Neural progenitor cell (in vitro differentiated cells): ENCODE measurements at regions not wholly inside any gene's neighbourhood (a gene's known extent, or its start where the extent isn't known, plus 50 kb on each side); places are given as distances from the start of the nearest gene placed in this dataset.

Source experiments
- DNase-seq: peaks from one replicate; pipeline ENCODE4 v3.0.0-alpha.2; 2016; ENCODE audit warnings: low spot score
- H2AFZ ChIP-seq: fragments of 200-600 bp; sonication (generic); replicated peaks from 2 replicates; pipeline ENCODE4 v1.6.1; 2016; ENCODE audit warnings: antibody characterized with exemption
- H3F3A ChIP-seq: fragments of 200-600 bp; sonication (generic); 2 replicates; pipeline ENCODE4 v1.6.1; 2016; ENCODE audit warnings: antibody characterized with exemption, low read depth
- H3K27ac ChIP-seq: fragments of 200-600 bp; sonication (generic); 2 replicates; pipeline ENCODE4 v1.5.1; 2016; ENCODE audit warnings: mild to moderate bottlenecking
- H3K27me3 ChIP-seq: fragments of 200-600 bp; sonication (generic); 2 replicates; pipeline ENCODE4 v1.6.1; 2016; ENCODE audit warnings: mild to moderate bottlenecking, moderate library complexity
- H3K36me3 ChIP-seq: fragments of 200-600 bp; sonication (generic); 2 replicates; pipeline ENCODE4 v1.5.1; 2016
- H3K4me1 ChIP-seq: fragments of 200-600 bp; sonication (generic); 2 replicates; pipeline ENCODE4 v1.6.1; 2016; ENCODE audit warnings: mixed run types
- H3K4me2 ChIP-seq: fragments of 200-600 bp; sonication (generic); 2 replicates; pipeline ENCODE4 v1.6.1; 2016
- H3K4me3 ChIP-seq: fragments of 200-600 bp; sonication (generic); 2 replicates; pipeline ENCODE4 v1.5.1; 2016
- H3K79me2 ChIP-seq: fragments of 200-600 bp; sonication (generic); 2 replicates; pipeline ENCODE4 v1.6.1; 2016; ENCODE audit warnings: low read depth
- H3K9ac ChIP-seq: fragments of 200-600 bp; sonication (generic); 2 replicates; pipeline ENCODE4 v1.6.1; 2016
- H3K9me3 ChIP-seq: fragments of 200-600 bp; sonication (generic); 2 replicates; pipeline ENCODE4 v1.5.1; 2016; ENCODE audit warnings: low read depth
- H4K20me1 ChIP-seq: fragments of 200-600 bp; sonication (generic); 2 replicates; pipeline ENCODE4 v1.6.1; 2016; ENCODE audit warnings: low read depth
- H3K27ac Mint-ChIP-seq: 3 replicates; pipeline ENCODE4 v1.8.0; 2021; ENCODE audit warnings: mixed read lengths
- H3K27me3 Mint-ChIP-seq: 2 replicates; pipeline ENCODE4 v1.8.0; 2022; ENCODE audit warnings: low read depth, mild to moderate bottlenecking, inconsistent platforms, moderate library complexity, mixed read lengths; ENCODE audit not compliant: insufficient read depth
- H3K36me3 Mint-ChIP-seq: 3 replicates; pipeline ENCODE4 v1.8.0; 2021; ENCODE audit warnings: mixed read lengths
- H3K4me1 Mint-ChIP-seq: 3 replicates; pipeline ENCODE4 v1.8.0; 2021; ENCODE audit warnings: mixed read lengths
- H3K4me3 Mint-ChIP-seq: 3 replicates; pipeline ENCODE4 v1.8.0; 2021; ENCODE audit warnings: mild to moderate bottlenecking, moderate library complexity, mixed read lengths
- H3K9me3 Mint-ChIP-seq: 3 replicates; pipeline ENCODE4 v1.8.0; 2020; ENCODE audit warnings: mixed read lengths
- EZH2 ChIP-seq: fragments of 200-600 bp; sonication (generic); IDR thresholded peaks from 2 replicates; pipeline ENCODE4 v1.6.1; 2017; ENCODE audit warnings: antibody characterized with exemption, mild to moderate bottlenecking, moderate library complexity
- EZH2phosphoT487 ChIP-seq: fragments of 200-600 bp; sonication (generic); IDR thresholded peaks from 2 replicates; pipeline ENCODE4 v1.6.1; 2017; ENCODE audit warnings: antibody characterized with exemption
- TF ChIP-seq, protein P1 (sequence below): fragments of 200-600 bp; sonication (generic); IDR thresholded peaks from 2 replicates; pipeline ENCODE4 v1.5.1; 2017; ENCODE audit warnings: antibody characterized with exemption, mild to moderate bottlenecking

DNA sequence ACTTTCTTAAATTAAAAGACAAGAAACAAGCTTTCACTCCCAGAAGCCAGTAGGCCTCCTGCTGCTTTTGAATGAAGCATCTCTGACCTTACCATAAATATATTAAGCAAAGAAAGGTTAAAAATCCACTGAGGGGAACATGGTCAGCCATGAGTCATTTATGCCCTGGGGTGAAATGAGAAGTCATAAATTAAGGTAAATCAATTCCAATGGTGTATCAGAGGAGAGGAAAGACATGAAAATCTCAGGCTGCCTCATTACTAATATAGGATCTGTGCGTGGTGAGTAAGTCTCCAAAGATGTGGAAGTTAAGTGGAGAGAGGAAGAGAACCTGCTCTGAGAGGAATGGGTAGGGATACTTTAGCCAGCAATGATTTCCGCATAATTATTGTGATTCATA, 292.3 kb upstream of the CHAC2 start:
- Histone ChIP-seq H3K4me2 (no peak overlapping the region), H2AFZ (no peak overlapping the region), H3K9me3 (no peaks in the 10 kb centered on the region), H4K20me1 (no peaks in the 10 kb centered on the region), H3K27me3 (no peaks in the 10 kb centered on the region), H3K27ac (no peak overlapping the region), H3K79me2 (no peaks in the 10 kb centered on the region), H3K36me3 (no peaks in the 10 kb centered on the region), H3K4me1 (no peaks in the 10 kb centered on the region), H3K4me3 (no peak overlapping the region), H3K9ac (no peak overlapping the region), H3F3A (no peaks in the 10 kb centered on the region)
- Mint-ChIP-seq H3K27me3 (no peaks in the 10 kb centered on the region), H3K27ac (peak overlapping the region; percentile 19), H3K4me3 (no peak overlapping the region), H3K9me3 (peaks cover 2% of the 10 kb centered on the region), H3K36me3 (no peaks in the 10 kb centered on the region), H3K4me1 (peaks cover 10% of the 10 kb centered on the region)
- TF ChIP-seq EZH2 (no peak), EZH2phosphoT487 (no peak)
- TF ChIP-seq, protein P1, sequence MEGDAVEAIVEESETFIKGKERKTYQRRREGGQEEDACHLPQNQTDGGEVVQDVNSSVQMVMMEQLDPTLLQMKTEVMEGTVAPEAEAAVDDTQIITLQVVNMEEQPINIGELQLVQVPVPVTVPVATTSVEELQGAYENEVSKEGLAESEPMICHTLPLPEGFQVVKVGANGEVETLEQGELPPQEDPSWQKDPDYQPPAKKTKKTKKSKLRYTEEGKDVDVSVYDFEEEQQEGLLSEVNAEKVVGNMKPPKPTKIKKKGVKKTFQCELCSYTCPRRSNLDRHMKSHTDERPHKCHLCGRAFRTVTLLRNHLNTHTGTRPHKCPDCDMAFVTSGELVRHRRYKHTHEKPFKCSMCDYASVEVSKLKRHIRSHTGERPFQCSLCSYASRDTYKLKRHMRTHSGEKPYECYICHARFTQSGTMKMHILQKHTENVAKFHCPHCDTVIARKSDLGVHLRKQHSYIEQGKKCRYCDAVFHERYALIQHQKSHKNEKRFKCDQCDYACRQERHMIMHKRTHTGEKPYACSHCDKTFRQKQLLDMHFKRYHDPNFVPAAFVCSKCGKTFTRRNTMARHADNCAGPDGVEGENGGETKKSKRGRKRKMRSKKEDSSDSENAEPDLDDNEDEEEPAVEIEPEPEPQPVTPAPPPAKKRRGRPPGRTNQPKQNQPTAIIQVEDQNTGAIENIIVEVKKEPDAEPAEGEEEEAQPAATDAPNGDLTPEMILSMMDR = no peak
- no peak for DNase-seq

GRCh38 chr2:53474914-53475313, 292.7 kb upstream of the CHAC2 start:
- Mint-ChIP-seq H3K4me1 (peaks cover 10% of the 10 kb centered on the region), H3K4me3 (no peak overlapping the region), H3K27ac (no peak overlapping the region), H3K27me3 (no peaks in the 10 kb centered on the region), H3K9me3 (peaks cover 2% of the 10 kb centered on the region), H3K36me3 (no peaks in the 10 kb centered on the region)
- Histone ChIP-seq H2AFZ (no peak overlapping the region), H3K4me2 (no peak overlapping the region), H3K36me3 (no peaks in the 10 kb centered on the region), H3K27ac (no peak overlapping the region), H3K27me3 (no peaks in the 10 kb centered on the region), H4K20me1 (no peaks in the 10 kb centered on the region), H3K4me3 (no peak overlapping the region), H3K9me3 (no peaks in the 10 kb centered on the region), H3K79me2 (no peaks in the 10 kb centered on the region), H3K9ac (no peak overlapping the region), H3F3A (no peaks in the 10 kb centered on the region), H3K4me1 (no peaks in the 10 kb centered on the region)
- TF ChIP-seq EZH2phosphoT487 (no peak), EZH2 (no peak)
- TF ChIP-seq, protein P1 = no peak
- DNase-seq = no peak

DNA sequence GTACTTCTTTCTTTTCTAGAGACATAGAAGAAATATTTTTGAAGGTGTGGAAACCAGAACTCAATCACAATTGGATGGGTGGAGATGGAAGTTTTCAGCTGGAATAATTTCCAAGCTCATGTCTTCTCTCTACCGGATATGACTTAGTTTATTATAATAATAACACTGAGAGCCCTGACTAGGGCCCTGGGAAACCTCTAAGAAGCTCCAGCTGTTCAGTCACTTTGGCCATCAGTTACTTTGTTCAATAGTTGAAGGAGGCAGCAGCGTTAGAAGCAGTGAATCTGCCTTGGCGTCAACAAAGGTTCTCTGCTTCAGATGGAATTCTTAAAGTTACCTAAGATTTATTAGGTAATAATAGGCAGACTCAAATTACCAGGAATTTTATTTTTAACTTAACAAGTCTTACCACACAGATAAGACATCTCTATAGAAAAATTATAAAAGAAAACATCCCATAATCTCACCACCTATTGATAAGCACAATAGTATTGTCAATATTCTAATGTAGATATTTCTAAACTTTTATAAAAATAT, 293.8 kb upstream of the CHAC2 start:
- Histone ChIP-seq H3K4me2 (no peak overlapping the region), H3K79me2 (no peaks in the 10 kb centered on the region), H3K27me3 (no peaks in the 10 kb centered on the region), H3K9me3 (no peaks in the 10 kb centered on the region), H3K36me3 (no peaks in the 10 kb centered on the region), H3K27ac (no peak overlapping the region), H4K20me1 (no peaks in the 10 kb centered on the region), H3K4me1 (no peaks in the 10 kb centered on the region), H3K4me3 (no peak overlapping the region), H3K9ac (no peak overlapping the region), H3F3A (no peaks in the 10 kb centered on the region), H2AFZ (no peak overlapping the region)
- no peaks in the 10 kb centered on the region for H3K27me3 Mint-ChIP-seq
- H3K4me3 Mint-ChIP-seq = no peak overlapping the region
- no peak for TF ChIP-seq EZH2phosphoT487
- TF ChIP-seq, protein P1 = no peak
- TF ChIP-seq EZH2 = no peak
- H3K36me3 Mint-ChIP-seq = no peaks in the 10 kb centered on the region
- peaks cover 5% of the 10 kb centered on the region for H3K9me3 Mint-ChIP-seq
- no peak for DNase-seq
- H3K4me1 Mint-ChIP-seq = peaks cover 10% of the 10 kb centered on the region
- no peak overlapping the region for H3K27ac Mint-ChIP-seq
